GM21825 (cell line): ENCODE measurements at regions not wholly inside any gene's neighbourhood (a gene's known extent, or its start where the extent isn't known, plus 50 kb on each side); places are given as distances from the start of the nearest gene placed in this dataset.

ENCODE experiments used
- ATAC-seq: cut with Tn5 transposase; IDR thresholded peaks from one replicate; pipeline ENCODE4 v1.9.1; 2021; ENCODE audit warnings: mild to moderate bottlenecking, moderate library complexity; ENCODE audit not compliant: unreplicated experiment

GRCh38 chr11:92383430-92383829 is 158.8 kb downstream of the FAT3 start:
- ATAC-seq: no peak

DNA sequence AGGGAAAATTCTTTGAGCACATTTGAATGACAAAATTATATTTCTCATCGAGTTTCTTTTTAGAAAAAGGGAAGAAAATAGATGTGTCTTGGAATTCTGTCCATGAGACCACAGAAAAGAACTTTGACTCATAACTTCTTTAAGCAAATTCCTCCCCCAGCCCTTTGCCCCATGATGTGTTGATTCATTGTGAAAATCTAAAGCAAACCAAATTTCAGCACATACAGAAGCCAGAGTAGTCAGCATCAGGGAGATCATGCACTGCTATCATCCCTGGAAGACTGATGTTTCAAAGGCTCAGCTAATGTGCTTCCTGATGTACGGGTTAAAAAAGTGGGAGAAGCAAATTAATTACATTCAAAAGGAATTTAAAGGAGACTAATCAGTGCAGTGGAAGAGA is 159.7 kb downstream of the FAT3 start:
- no peak for ATAC-seq

GRCh38 chr11:92384802-92385201 is 160.2 kb downstream of the FAT3 start:
- no peak for ATAC-seq

DNA sequence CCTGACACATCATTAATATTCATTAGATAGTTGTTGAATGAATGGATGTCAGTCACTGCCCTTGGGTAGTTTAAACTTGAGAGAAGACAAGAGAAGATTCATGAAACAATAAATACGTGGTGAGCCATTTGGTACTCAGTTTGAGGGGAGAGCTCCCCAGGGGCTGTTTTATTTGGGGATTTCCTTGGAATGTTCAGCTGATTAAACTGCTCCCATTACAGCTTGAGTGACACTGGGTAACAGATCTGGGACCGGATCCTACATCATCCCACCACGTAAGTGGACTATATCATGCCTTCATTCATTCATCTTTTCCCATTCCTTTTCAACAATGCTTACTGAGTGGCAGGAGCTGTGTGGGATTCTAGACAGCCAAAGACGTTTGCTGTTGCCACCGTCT is 162.0 kb downstream of the FAT3 start:
- ATAC-seq: no peak

DNA sequence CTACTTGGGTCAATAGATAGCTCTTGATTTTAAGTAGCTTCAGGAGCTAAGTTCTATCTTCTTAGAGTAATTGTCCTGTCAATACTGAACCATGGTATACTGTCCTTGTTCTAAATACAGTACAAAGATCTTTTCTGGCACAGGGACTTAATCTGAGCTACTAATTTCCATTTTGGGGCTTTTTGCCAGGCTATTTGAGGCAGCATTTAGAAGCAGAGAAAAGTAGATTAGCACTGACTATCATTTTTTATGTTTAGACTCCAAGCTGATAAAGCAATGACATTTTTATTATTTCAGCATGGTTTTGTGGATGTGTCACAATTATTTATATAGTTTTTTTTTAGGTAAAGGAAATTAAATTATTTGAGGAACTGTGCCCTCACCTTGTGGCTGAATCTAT is 163.2 kb downstream of the FAT3 start:
- no peak for ATAC-seq

DNA sequence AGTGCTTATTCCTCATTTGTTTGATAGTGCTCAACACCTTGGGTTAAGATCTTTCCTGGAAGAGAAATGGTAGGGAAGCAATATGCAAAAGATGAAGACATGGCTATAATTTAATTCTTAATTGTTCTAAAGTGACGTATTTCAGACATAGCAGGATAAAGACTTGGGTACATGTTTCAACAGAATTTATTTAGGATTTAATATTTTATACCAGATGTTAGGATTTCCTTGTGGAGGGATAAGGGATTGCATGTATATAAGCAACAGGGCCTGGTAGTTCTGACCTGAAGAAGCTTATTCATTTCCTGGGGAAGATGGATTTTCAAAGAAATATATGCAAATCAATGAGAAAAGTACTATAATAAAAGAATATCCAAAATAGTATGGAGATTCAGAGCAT is 163.8 kb downstream of the FAT3 start:
- ATAC-seq: no peak

- ATAC-seq: no peak
These were observed 166.2 kb downstream of the FAT3 start for GRCh38 chr11:92390783-92391182.

GRCh38 chr11:92391364-92391763 is 166.7 kb downstream of the FAT3 start:
- no peak for ATAC-seq

- ATAC-seq: no peak
These were observed 167.2 kb downstream of the FAT3 start for GRCh38 chr11:92391808-92392207.

DNA sequence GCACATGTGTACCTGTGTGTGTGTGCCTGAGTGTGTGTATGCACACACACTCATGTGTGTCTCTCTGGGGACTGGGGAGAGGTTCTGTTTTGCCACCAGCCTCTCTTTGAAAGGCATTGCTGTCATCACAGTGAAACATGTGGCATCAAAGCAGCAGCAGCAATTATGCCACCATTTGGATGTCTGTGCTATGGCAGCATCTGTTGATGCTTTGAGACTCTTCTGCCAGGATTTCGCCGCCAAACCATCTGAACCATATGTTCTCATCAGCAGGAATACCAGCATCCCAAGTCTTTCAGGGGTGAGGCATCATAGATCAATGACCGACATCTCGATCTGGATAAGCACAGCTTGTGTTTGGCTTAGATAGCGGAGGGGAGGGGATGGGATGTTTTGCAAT is 168.6 kb downstream of the FAT3 start:
- ATAC-seq: no peak

DNA sequence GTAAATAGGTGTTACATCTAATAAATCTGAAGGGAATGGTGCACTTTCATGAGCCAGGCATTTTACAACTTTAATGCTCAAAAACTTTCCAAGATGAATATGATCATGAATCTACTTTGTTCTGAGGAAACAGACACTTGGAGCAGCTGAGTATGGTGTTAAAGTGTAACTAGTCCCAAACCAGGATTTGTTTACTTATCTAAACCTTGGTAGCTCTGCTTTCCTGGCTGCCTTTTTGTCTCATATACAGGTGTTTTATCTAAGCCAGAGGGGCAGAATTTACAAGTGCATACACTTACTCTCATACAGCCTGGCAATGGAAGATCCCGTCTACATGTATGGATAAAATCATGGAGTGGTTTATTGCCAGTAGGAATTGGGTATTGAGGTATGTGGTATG is 171.5 kb downstream of the FAT3 start:
- no peak for ATAC-seq

DNA sequence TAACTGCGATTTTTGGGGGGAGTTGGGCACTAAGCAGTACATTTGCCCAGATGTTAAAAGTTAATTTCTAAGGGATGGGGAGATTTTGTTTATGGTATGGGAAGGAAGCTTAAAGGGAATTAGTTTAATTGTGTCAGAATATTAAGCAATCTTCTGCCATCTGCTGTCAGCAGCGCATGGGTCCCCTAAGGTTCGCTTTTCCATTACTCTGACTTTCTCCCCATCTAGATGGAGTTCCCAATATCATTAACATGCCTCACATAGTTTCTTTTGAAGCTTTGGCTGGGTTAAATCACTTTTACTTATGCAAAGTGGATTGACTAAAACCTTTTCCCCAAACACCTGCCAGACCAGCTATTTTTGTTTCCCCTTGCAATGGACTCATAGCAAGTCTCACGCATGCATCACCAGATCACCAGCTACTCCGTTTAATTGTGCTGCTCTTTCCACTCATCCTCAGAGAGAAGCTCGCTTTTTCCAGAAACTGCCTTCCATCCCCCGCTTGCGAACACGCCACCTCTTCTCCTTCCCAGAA is 172.7 kb downstream of the FAT3 start:
- ATAC-seq: no peak

DNA sequence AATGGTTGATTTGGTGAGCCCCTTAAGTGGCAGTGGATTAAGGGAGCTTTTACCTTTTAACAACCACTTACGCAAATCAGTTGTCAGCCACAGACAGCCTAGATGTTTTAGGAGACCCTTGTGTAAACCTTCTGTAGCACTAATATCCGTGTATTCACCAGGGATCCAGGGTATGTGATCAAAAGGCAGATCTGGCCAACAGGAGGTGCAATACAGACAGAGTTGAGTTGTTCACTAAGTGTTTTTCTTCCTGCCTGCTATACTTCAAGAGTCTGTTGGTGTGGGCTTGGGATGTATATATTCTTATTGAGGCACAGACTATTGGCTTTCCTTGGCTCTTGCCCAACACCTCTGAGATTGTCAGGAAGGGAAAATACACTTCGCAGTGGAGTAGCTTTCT is 175.1 kb downstream of the FAT3 start:
- ATAC-seq: no peak

- ATAC-seq: no peak
These were observed 176.9 kb downstream of the FAT3 start for GRCh38 chr11:92401520-92401919.

GRCh38 chr11:92406472-92406871 is 181.9 kb downstream of the FAT3 start:
- ATAC-seq: no peak

- no peak for ATAC-seq
These were observed 184.7 kb downstream of the FAT3 start for GRCh38 chr11:92409355-92409754.

- no peak for ATAC-seq
These were observed 185.3 kb downstream of the FAT3 start for GRCh38 chr11:92409956-92410355.

- ATAC-seq: no peak
These were observed 185.9 kb downstream of the FAT3 start for GRCh38 chr11:92410526-92410925.

GRCh38 chr11:92411431-92411830 is 186.8 kb downstream of the FAT3 start:
- ATAC-seq: no peak

DNA sequence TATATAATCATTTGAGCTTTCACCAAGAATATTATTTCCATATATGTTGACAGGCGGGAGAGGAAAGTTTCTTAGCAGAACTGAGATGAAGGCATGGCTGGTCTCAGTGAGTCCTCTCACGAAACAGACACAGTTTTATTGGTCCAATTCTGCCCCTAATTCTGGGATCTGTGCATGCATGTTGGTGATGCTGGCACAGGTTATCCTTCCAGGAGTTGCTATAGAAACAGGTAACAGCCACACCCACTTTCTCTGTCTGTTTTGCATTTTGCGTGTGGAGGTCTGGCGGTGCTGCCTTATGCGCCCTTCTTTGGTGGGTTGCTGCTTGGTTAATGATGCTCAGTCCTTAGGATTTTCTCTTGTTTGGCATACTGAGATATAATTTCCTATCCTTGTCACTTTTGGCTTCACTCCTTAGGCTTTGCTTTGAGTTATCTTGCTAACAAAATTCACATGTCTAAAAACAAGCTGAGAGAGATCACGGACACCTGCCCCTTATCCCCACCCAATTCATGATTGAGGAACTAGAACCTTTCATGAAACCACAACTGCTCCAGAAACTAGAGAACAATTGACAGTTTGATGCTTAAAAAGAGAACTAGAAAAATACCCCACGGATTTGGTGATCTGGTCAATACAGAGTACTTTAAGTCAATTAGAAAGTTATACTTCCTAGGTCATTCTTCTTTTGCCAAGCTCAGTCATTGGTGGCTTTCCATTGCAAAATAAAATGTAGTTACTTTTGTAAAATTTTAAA is 189.3 kb downstream of the FAT3 start:
- no peak for ATAC-seq

- ATAC-seq: no peak
These were observed 192.5 kb downstream of the FAT3 start for GRCh38 chr11:92416971-92417725.
